Karpas-422 (cell line): ENCODE measurements at regions not wholly inside any gene's neighbourhood (a gene's known extent, or its start where the extent isn't known, plus 50 kb on each side); places are given as distances from the start of the nearest gene placed in this dataset.
"Not testable (repeated sequence)": the region's sequence is repeated elsewhere in the genome, so short reads cannot be mapped to it uniquely, and the experiment has no call there.

Experiments used
- DNase-seq: peaks from one replicate; pipeline ENCODE4 v3.0.0-alpha.2; 2015
- H2AFZ ChIP-seq: fragments of 200-600 bp; sonication (generic); 2 replicates; pipeline ENCODE4 v1.6.1; 2014; ENCODE audit warnings: antibody characterized with exemption, low read length, mixed read lengths
- H3K27ac ChIP-seq: fragments of 200-600 bp; sonication (generic); 2 replicates; pipeline ENCODE4 v1.5.1; 2014; ENCODE audit warnings: mild to moderate bottlenecking, low read length, moderate library complexity
- H3K27me3 ChIP-seq: fragments of 200-600 bp; sonication (generic); 2 replicates; pipeline ENCODE4 v1.6.1; 2014; ENCODE audit warnings: low read length, mixed read lengths
- H3K36me3 ChIP-seq: fragments of 200-600 bp; sonication (generic); 2 replicates; pipeline ENCODE4 v1.6.1; 2014; ENCODE audit warnings: low read length, mixed read lengths; ENCODE audit not compliant: insufficient read depth
- H3K4me1 ChIP-seq: fragments of 200-600 bp; sonication (generic); 2 replicates; pipeline ENCODE4 v1.6.1; 2014; ENCODE audit warnings: mild to moderate bottlenecking, low read length, mixed read lengths
- H3K4me2 ChIP-seq: fragments of 200-600 bp; sonication (generic); 2 replicates; pipeline ENCODE4 v1.6.1; 2014; ENCODE audit warnings: low read length, low read depth, mild to moderate bottlenecking; ENCODE audit not compliant: poor library complexity, severe bottlenecking
- H3K4me3 ChIP-seq: fragments of 200-600 bp; sonication (generic); 2 replicates; pipeline ENCODE4 v1.5.1; 2014; ENCODE audit warnings: mild to moderate bottlenecking, antibody characterized with exemption, low read length, mixed read lengths
- H3K79me2 ChIP-seq: fragments of 200-600 bp; sonication (generic); 2 replicates; pipeline ENCODE4 v1.6.1; 2014; ENCODE audit warnings: mild to moderate bottlenecking, low read length, mixed read lengths
- H3K9ac ChIP-seq: fragments of 200-600 bp; sonication (generic); 2 replicates; pipeline ENCODE4 v1.6.0; 2014; ENCODE audit warnings: low read length
- H3K9me2 ChIP-seq: fragments of 200-600 bp; sonication (generic), shearing (Covaris generic); replicated peaks from 2 replicates; pipeline ENCODE4 v1.6.0; 2014; ENCODE audit warnings: mild to moderate bottlenecking, low read length, moderate library complexity; ENCODE audit not compliant: insufficient read depth
- H3K9me3 ChIP-seq: fragments of 300-700, 200-600 bp; sonication (generic); 2 replicates; pipeline ENCODE4 v1.6.1; 2014; ENCODE audit warnings: low read length, mixed read lengths
- H4K20me1 ChIP-seq: fragments of 200-600 bp; sonication (generic); 2 replicates; pipeline ENCODE4 v1.6.1; 2014; ENCODE audit warnings: mild to moderate bottlenecking, antibody characterized with exemption, low read length, low read depth; ENCODE audit not compliant: insufficient read depth

DNA sequence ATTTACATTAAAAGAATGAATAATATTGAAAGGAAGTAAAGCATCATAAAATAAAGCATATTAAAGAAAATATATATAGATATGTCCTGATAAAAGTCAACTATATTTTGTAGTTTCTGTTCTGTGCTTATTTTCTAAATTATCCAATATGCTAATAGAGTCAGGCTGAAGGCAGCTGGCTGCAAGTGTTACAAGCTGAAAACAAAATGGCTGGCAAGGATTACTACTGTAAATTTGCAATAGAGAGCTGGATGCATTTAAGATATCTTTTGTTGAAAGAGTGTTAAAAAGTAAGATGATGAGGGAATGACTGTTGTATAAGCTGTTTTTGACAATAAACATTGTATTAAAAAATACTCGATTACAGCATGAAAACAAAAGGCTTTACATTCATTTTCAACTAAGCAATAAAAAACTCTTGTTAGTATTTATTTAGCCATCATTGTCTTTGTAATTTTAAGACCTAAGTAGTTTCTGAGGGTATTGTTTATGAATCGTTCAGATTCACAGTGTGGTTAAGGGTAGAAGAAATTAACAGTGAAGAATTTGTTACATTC lies 76.3 kb downstream of the TANC2 start:
- Histone ChIP-seq H3K4me3 (no peak overlapping the region), H3K27ac (no peak overlapping the region), H3K27me3 (0 out of 2 replicates have a peak, but pooled peaks cover 2% of the 10 kb centered on the region), H3K79me2 (no peaks in the 10 kb centered on the region), H2AFZ (no peak overlapping the region), H3K9me2 (no peaks in the 10 kb centered on the region), H3K9ac (no peak overlapping the region), H4K20me1 (peaks cover 17% of the 10 kb centered on the region), H3K4me1 (no peaks in the 10 kb centered on the region), H3K9me3 (no peaks in the 10 kb centered on the region), H3K36me3 (no peaks in the 10 kb centered on the region), H3K4me2 (no peak overlapping the region)
- no peak for DNase-seq

- H4K20me1 ChIP-seq = peaks cover 11% of the 10 kb centered on the region; the same call in 1 of the 2 replicates
- not testable (repeated sequence) for H2AFZ ChIP-seq, H3K4me1 ChIP-seq, H3K9ac ChIP-seq, H3K36me3 ChIP-seq, DNase-seq, H3K4me3 ChIP-seq, H3K9me2 ChIP-seq, H3K9me3 ChIP-seq, H3K27ac ChIP-seq, H3K4me2 ChIP-seq, H3K79me2 ChIP-seq, H3K27me3 ChIP-seq
Measured at GRCh38 chr17:63057560-63057959, 91.5 kb downstream of the TANC2 start.

GRCh38 chr17:63066158-63066813 lies 100.3 kb downstream of the TANC2 start:
- H3K9ac ChIP-seq = no peak overlapping the region
- no peak for DNase-seq
- no peaks in the 10 kb centered on the region for H3K9me2 ChIP-seq
- no peaks in the 10 kb centered on the region for H3K79me2 ChIP-seq
- peaks cover 30% of the 10 kb centered on the region for H4K20me1 ChIP-seq
- no peaks in the 10 kb centered on the region for H3K9me3 ChIP-seq
- no peak overlapping the region for H2AFZ ChIP-seq
- H3K36me3 ChIP-seq = no peaks in the 10 kb centered on the region
- H3K27me3 ChIP-seq = 0 out of 2 replicates have a peak, but pooled peaks cover 3% of the 10 kb centered on the region
- no peaks in the 10 kb centered on the region for H3K4me1 ChIP-seq
- no peak overlapping the region for H3K4me2 ChIP-seq
- H3K4me3 ChIP-seq = no peak overlapping the region
- no peak overlapping the region for H3K27ac ChIP-seq

- H3K4me3 ChIP-seq = no peak overlapping the region
- no peaks in the 10 kb centered on the region for H3K79me2 ChIP-seq
- no peak for DNase-seq
- H4K20me1 ChIP-seq = peaks cover 24% of the 10 kb centered on the region
- H3K9ac ChIP-seq = no peak overlapping the region
- H3K9me2 ChIP-seq = no peaks in the 10 kb centered on the region
- no peak overlapping the region for H3K27ac ChIP-seq
- H3K36me3 ChIP-seq = no peaks in the 10 kb centered on the region
- H3K4me2 ChIP-seq = no peak overlapping the region
- 0 out of 2 replicates have a peak, but pooled peaks cover 3% of the 10 kb centered on the region for H3K27me3 ChIP-seq
- H3K4me1 ChIP-seq = no peaks in the 10 kb centered on the region
- H2AFZ ChIP-seq = no peak overlapping the region
- H3K9me3 ChIP-seq = no peaks in the 10 kb centered on the region
Measured at GRCh38 chr17:63069245-63069644, 103.2 kb downstream of the TANC2 start.

GRCh38 chr17:63070031-63070430 lies 104.0 kb downstream of the TANC2 start:
- Histone ChIP-seq H3K4me1 (no peaks in the 10 kb centered on the region), H3K36me3 (no peaks in the 10 kb centered on the region), H3K9ac (no peak overlapping the region), H3K9me2 (no peaks in the 10 kb centered on the region), H3K4me2 (no peak overlapping the region), H3K27me3 (0 out of 2 replicates have a peak, but pooled peaks cover 3% of the 10 kb centered on the region), H3K9me3 (no peaks in the 10 kb centered on the region), H3K27ac (no peak overlapping the region), H4K20me1 (peaks cover 20% of the 10 kb centered on the region), H2AFZ (no peak overlapping the region), H3K79me2 (no peaks in the 10 kb centered on the region), H3K4me3 (no peak overlapping the region)
- DNase-seq = no peak

DNA sequence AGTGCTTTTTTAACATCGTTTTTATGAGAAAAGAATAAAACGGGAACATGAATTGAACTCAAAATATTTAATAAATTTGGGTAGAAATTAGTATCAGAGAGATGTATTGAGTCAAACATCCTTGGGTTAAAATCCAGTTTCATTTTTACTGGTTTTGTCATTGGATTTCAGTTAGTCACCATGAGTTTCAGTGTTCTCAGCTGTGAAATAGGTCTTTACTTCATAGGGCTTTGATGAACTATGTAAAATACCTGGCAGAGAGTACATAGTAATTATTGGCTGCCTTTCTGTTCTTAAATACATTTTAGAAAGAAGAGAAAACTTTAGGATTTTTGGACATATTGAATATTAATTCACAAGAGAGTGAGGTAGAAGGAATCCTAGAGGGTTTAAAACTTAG lies 105.8 kb downstream of the TANC2 start:
- Histone ChIP-seq H3K36me3 (no peaks in the 10 kb centered on the region), H3K27me3 (0 out of 2 replicates have a peak, but pooled peaks cover 3% of the 10 kb centered on the region), H3K4me1 (no peaks in the 10 kb centered on the region), H3K4me3 (no peak overlapping the region), H4K20me1 (peaks cover 11% of the 10 kb centered on the region; the same call in 1 of the 2 replicates), H2AFZ (no peak overlapping the region), H3K79me2 (no peaks in the 10 kb centered on the region), H3K9me2 (no peaks in the 10 kb centered on the region), H3K9me3 (no peaks in the 10 kb centered on the region), H3K9ac (no peak overlapping the region), H3K27ac (no peak overlapping the region), H3K4me2 (no peak overlapping the region)
- peak; percentile 11 for DNase-seq

DNA sequence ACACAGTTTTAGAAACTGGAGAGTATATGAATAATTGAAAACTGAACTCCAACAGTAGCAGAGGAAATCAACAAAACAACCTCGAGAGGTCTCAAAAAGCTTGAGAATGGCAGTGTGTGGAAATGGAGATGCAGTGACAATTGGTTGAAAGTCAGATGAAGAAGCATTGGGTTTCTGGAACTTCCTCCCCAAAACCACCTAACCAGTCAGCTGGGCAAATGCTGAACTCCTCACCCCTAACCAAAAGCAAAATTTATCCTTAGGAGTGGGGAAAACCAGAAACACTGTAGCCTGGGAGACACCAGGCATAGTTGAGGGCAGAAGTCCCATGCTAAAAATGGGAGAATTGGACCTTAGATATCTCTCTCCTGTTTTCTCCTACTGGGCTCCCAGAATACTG lies 109.9 kb downstream of the TANC2 start:
- no peak for DNase-seq
- Histone ChIP-seq H3K79me2 (no peaks in the 10 kb centered on the region), H3K36me3 (no peaks in the 10 kb centered on the region), H3K27ac (no peak overlapping the region), H3K9ac (no peak overlapping the region), H3K27me3 (no peaks in the 10 kb centered on the region), H3K4me3 (no peak overlapping the region), H3K4me2 (no peak overlapping the region), H3K9me2 (no peaks in the 10 kb centered on the region), H2AFZ (no peak overlapping the region), H3K9me3 (no peaks in the 10 kb centered on the region), H3K4me1 (no peaks in the 10 kb centered on the region), H4K20me1 (peaks cover 15% of the 10 kb centered on the region)

DNA sequence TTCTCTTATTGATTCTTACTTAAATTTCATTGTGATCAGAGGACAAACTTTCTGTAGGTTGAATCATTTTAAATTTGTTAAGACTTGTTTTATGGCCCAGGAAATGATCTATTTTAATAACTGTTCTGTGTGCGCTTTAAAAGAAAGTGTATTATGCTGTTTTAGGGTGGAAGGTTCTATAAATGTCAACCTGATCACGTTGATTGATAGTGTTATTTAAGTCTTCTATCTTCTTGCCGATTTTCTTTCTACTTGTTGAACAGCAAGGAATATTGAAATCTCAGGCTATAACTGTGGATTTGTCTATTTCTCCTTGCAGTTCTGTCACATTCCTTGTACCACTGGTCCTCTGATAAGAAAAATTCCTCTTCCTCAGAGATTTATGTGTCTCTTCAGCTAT lies 112.7 kb downstream of the TANC2 start:
- Histone ChIP-seq H4K20me1 (peaks cover 19% of the 10 kb centered on the region), H3K9me3 (no peaks in the 10 kb centered on the region)

More for the DNA sequence above, 112.7 kb downstream of the TANC2 start:
- Histone ChIP-seq H3K4me1 (no peaks in the 10 kb centered on the region), H3K4me3 (no peak overlapping the region), H3K27me3 (no peaks in the 10 kb centered on the region), H3K9me2 (no peaks in the 10 kb centered on the region), H2AFZ (no peak overlapping the region), H3K79me2 (no peaks in the 10 kb centered on the region), H3K4me2 (no peak overlapping the region), H3K27ac (no peak overlapping the region), H3K9ac (no peak overlapping the region), H3K36me3 (no peaks in the 10 kb centered on the region)
- no peak for DNase-seq
